HCT116 (cell line): ENCODE measurements at regions not wholly inside any gene's neighbourhood (a gene's known extent, or its start where the extent isn't known, plus 50 kb on each side); places are given as distances from the start of the nearest gene placed in this dataset.
A peak's percentile ranks its signal among the peaks of the same experiment; 100 is the strongest.

Experiments used
- ATAC-seq: fragments of 200-7000 bp; cut with Tn5 transposase; 2 replicates; pipeline ENCODE4 v1.9.1; 2020; ENCODE audit warnings: mild to moderate bottlenecking, moderate library complexity
- BruUV-seq: library from RNA; stranded (reverse); fragments of 400-500 nt; replicated peaks from 2 replicates; lab custom pipeline; 2021; lab: Mats Ljungman, UMichigan
- CTCF ChIA-PET: fragments of 300-600 bp; sonication (Branson Sonifier 250); formaldehyde crosslinking; loops from one replicate; lab custom pipeline; 2021; ENCODE audit warnings: antibody characterized with exemption; lab: Charles Lee
- POLR2A ChIA-PET: fragments of 300-600, 350-600 bp; sonication (Branson Sonifier 250); formaldehyde crosslinking; loops from one replicate; lab custom pipeline; 2021; ENCODE audit warnings: antibody characterized with exemption; lab: Charles Lee
- RAD21 ChIA-PET, 2 experiments: fragments of 300-600 bp; sonication (Branson Sonifier 250); formaldehyde crosslinking; loops; one replicate each; lab custom pipeline; 2023; ENCODE audit warnings: low total read pairs in 2 of 2; ENCODE audit not compliant: uncharacterized antibody in 2 of 2, unreplicated experiment in 2 of 2, low non-redundant PET in 1 of 2; lab: Charles Lee
- DNase-seq: peaks from one replicate; pipeline ENCODE4 v3.0.0-alpha.2; 2010; ENCODE audit warnings: low read depth, low spot score
- H2AFZ ChIP-seq: fragments of 200-600 bp; shearing (Covaris generic), sonication (generic); 2 replicates; pipeline ENCODE4 v1.6.1; 2017; ENCODE audit warnings: low read depth, mixed run types, mixed read lengths, antibody characterized with exemption, low read length; ENCODE audit not compliant: poor library complexity, severe bottlenecking
- H3K27ac ChIP-seq: 2 replicates; pipeline ENCODE4 v1.5.1; 2012; ENCODE audit warnings: low read depth, low read length
- H3K27me3 ChIP-seq: fragments of 200-600 bp; sonication (generic); 2 replicates; pipeline ENCODE4 v1.6.1; 2016; ENCODE audit warnings: mixed run types, low read length, mixed read lengths; ENCODE audit not compliant: insufficient read depth
- H3K36me3 ChIP-seq, 2 experiments: fragments of 200-500 bp in 1 of 2; fragments of 200-600 bp in 1 of 2; sonication (Bioruptor generic) in 1 of 2; sonication (generic) in 1 of 2; 2 replicates each; pipeline versions ENCODE4 v1.5.1 to v1.6.1; 2014 to 2016; ENCODE audit warnings: low read length in 2 of 2, inconsistent platforms in 1 of 2, mixed read lengths in 1 of 2, mixed run types in 1 of 2; ENCODE audit not compliant: insufficient read depth in 2 of 2, control insufficient read depth in 1 of 2
- H3K4me1 ChIP-seq, 2 experiments: fragments of 200-600 bp in 1 of 2; sonication (generic) in 1 of 2; 2 replicates each; pipeline versions ENCODE4 v1.5.1 to v1.6.1; 2012 to 2017; ENCODE audit warnings: low read length in 2 of 2, inconsistent platforms in 1 of 2, mild to moderate bottlenecking in 1 of 2, mixed read lengths in 1 of 2, mixed run types in 1 of 2, moderate library complexity in 1 of 2; ENCODE audit not compliant: insufficient read depth in 2 of 2, control insufficient read depth in 1 of 2
- H3K4me2 ChIP-seq: fragments of 200-600 bp; sonication (generic); 2 replicates; pipeline ENCODE4 v1.6.1; 2017; ENCODE audit warnings: mixed run types, low read length, mixed read lengths
- H3K4me3 ChIP-seq, 2 experiments: fragments of 200-600 bp in 1 of 2; sonication (generic) in 1 of 2; replicated peaks in 1 of 2; 2 replicates each; pipeline ENCODE4 v1.5.1; 2011 to 2016; ENCODE audit warnings: low read length in 2 of 2, control low read depth in 1 of 2, low read depth in 1 of 2, mild to moderate bottlenecking in 1 of 2, mixed read lengths in 1 of 2, mixed run types in 1 of 2
- H3K79me2 ChIP-seq: fragments of 200-600 bp; sonication (generic); 2 replicates; pipeline ENCODE4 v1.6.1; 2017; ENCODE audit warnings: mild to moderate bottlenecking, mixed run types, low read length, moderate library complexity, mixed read lengths; ENCODE audit not compliant: insufficient read depth
- H3K9ac ChIP-seq: fragments of 200-600 bp; sonication (generic); 2 replicates; pipeline ENCODE4 v1.6.1; 2016; ENCODE audit warnings: low read length, mixed read lengths
- H3K9me2 ChIP-seq: fragments of 200-600 bp; sonication (generic), shearing (Covaris generic); 2 replicates; pipeline ENCODE4 v1.6.1; 2017; ENCODE audit warnings: mixed run types, mild to moderate bottlenecking, moderate library complexity; ENCODE audit not compliant: insufficient read depth
- H3K9me3 ChIP-seq, 2 experiments: fragments of 200-500 bp in 1 of 2; fragments of 200-600 bp in 1 of 2; sonication (Bioruptor generic) in 1 of 2; sonication (generic) in 1 of 2; 2 replicates each; pipeline ENCODE4 v1.6.1; 2014 to 2017; ENCODE audit warnings: low read length in 2 of 2, mixed read lengths in 2 of 2, inconsistent platforms in 1 of 2, low read depth in 1 of 2, mild to moderate bottlenecking in 1 of 2, mixed run types in 1 of 2, moderate library complexity in 1 of 2; ENCODE audit not compliant: control insufficient read depth in 1 of 2, insufficient read depth in 1 of 2
- H4K20me1 ChIP-seq: fragments of 200-600 bp; sonication (generic), shearing (Covaris generic); 2 replicates; pipeline ENCODE4 v1.6.1; 2017; ENCODE audit warnings: mixed run types, mild to moderate bottlenecking, moderate library complexity; ENCODE audit not compliant: insufficient read depth
- CTCF ChIP-seq, 3 experiments: fragments of 200-600 bp in 1 of 3; sonication (generic) in 1 of 3; IDR thresholded peaks in 2 of 3; conservative IDR thresholded peaks in 1 of 3; 2 replicates each; pipeline ENCODE4 v1.5.1; 2012 to 2017; ENCODE audit warnings: low read depth in 2 of 3, low read length in 2 of 3, antibody characterized with exemption in 1 of 3, borderline replicate concordance in 1 of 3, control low read depth in 1 of 3, mild to moderate bottlenecking in 1 of 3, mixed read lengths in 1 of 3, mixed run types in 1 of 3, moderate library complexity in 1 of 3; ENCODE audit not compliant: insufficient read depth in 1 of 3
- REST ChIP-seq: IDR thresholded peaks from 2 replicates; pipeline ENCODE4 v1.6.1; 2012; ENCODE audit warnings: low read depth
- intact Hi-C: fragments of 100-400 bp; cut with micrococcal nuclease; formaldehyde crosslinking; loops from 2 replicates; pipeline ENCODE4 v1.10.0; 2022

GRCh38 chr1:36731226-36732014, 248.7 kb upstream of the CSF3R start:
- H3K27ac ChIP-seq: no peak overlapping the region
- no peak overlapping the region for H3K4me3 ChIP-seq
- no peaks in the 10 kb centered on the region for H3K9me2 ChIP-seq
- intact Hi-C loops: no loop called here
- no peaks in the 10 kb centered on the region for H3K9me3 ChIP-seq
- no peak overlapping the region for H3K9ac ChIP-seq
- no peaks in the 10 kb centered on the region for H3K36me3 ChIP-seq
- no peak overlapping the region for H2AFZ ChIP-seq
- no peaks in the 10 kb centered on the region for H4K20me1 ChIP-seq
- DNase-seq (no peak), ATAC-seq (peak; percentile 80)
- CTCF ChIA-PET: interaction anchor here (1.0 kb wide), 1 partner anchor 122 kb away, joined by 4 read pairs; no protein-coding TSS in a partner anchor
- BruUV-seq: no TSS peak
- RAD21 ChIA-PET: no interaction called here
- POLR2A ChIA-PET: no interaction called here
- peaks cover 11% of the 10 kb centered on the region; the same call in 1 of the 2 replicates for H3K27me3 ChIP-seq
- H3K79me2 ChIP-seq: no peaks in the 10 kb centered on the region
- TF ChIP-seq REST (no peak), CTCF (IDR thresholded peaks at IDR 0.05 in 2 of 3, conservative IDR thresholded peaks at IDR 0.05 in 1 of 3; ENCODE audit: borderline replicate concordance in 1 of 3, insufficient read depth in 1 of 3, low read depth in 2 of 3, low read length in 2 of 3) (peak in 2 of 3 experiments; percentile 37 to 50; a peak in 4 of 6 replicates)
- TF ChIP-seq, all 23 proteins: peak for 1
- H3K4me2 ChIP-seq: no peak overlapping the region
- no peaks in the 10 kb centered on the region for H3K4me1 ChIP-seq
